Ovary (tissue), 7 donors: ENCODE measurements at regions not wholly inside any gene's neighbourhood (a gene's known extent, or its start where the extent isn't known, plus 50 kb on each side); places are given as distances from the start of the nearest gene placed in this dataset.

Experiments
- DNase-seq, 5 donors: peaks; one replicate each; pipeline ENCODE4 v3.0.0-alpha.2; 2019 to 2020
- H3K27ac ChIP-seq, 2 donors: fragments of 200-600 bp; one replicate each; pipeline versions ENCODE4 v1.5.1 to v1.8.0; 2019 to 2022
- H3K27me3 ChIP-seq: fragments of 200-600 bp; one replicate; pipeline ENCODE4 v1.8.0; 2022
- H3K36me3 ChIP-seq: fragments of 200-600 bp; sonication (generic); one replicate; pipeline ENCODE4 v1.5.1; 2019
- H3K4me1 ChIP-seq: one replicate; pipeline ENCODE4 v1.8.1; 2013; ENCODE audit warnings: mild to moderate bottlenecking, moderate library complexity; ENCODE audit not compliant: insufficient read depth
- H3K4me3 ChIP-seq: fragments of 200-600 bp; sonication (generic); one replicate; pipeline ENCODE4 v1.5.1; 2017
- H3K9me3 ChIP-seq, 2 donors: fragments of 200-600 bp in 1 of 2; sonication (generic) in 1 of 2; one replicate each; pipeline versions ENCODE4 v1.5.1 to v1.8.1; 2013 to 2019; ENCODE audit warnings: mild to moderate bottlenecking in 1 of 2, moderate library complexity in 1 of 2
- CTCF ChIP-seq, 3 donors: fragments of 450-650 bp in 2 of 3; fragments of 200-600 bp in 1 of 3; IDR thresholded peaks; one replicate each; pipeline versions ENCODE4 v1.5.1 to v1.8.0; 2016 to 2022; ENCODE audit warnings: antibody characterized with exemption in 3 of 3, mild to moderate bottlenecking in 1 of 3
- EP300 ChIP-seq: sonication (generic); formaldehyde crosslinking; IDR thresholded peaks from one replicate; pipeline ENCODE4 v1.6.1; 2017; ENCODE audit warnings: antibody characterized with exemption
- POLR2A ChIP-seq: fragments of 450-650 bp; IDR thresholded peaks from one replicate; pipeline ENCODE4 v1.6.1; 2017; ENCODE audit warnings: antibody characterized with exemption, mild to moderate bottlenecking, moderate library complexity
- WGBS, 3 donors: extraction: QIAGEN DNeasy Blood & Tissue Kit in 1 of 3; methylation state at CpG; one replicate each; pipeline versions ENCODE4 v1.1.5 to v1.1.7; 2013 to 2017; 5-methylcytosine and 5-hydroxymethylcytosine counted together
- intact Hi-C, 4 donors: fragments of 100-400 bp; cut with DNase I; formaldehyde crosslinking; loops; one replicate each; pipeline versions ENCODE4 v1.11.0 to v1.15.1; 2022 to 2023
- donor health status: DM: no; HTN: no; CAD: no; lungs with moderate emphysema.
- donor health status: DM: no; HTN: no; CAD: no.
- donor health status: Bipolar disorder and iron deficiency.
- donor health status: DM: no; HTN: no; CAD: no.
- donor health status: DM: yes; HTN: yes; CAD: no.

GRCh38 chr9:23220171-23220570 lies 605.9 kb downstream of the ELAVL2 start:
- H3K4me1 ChIP-seq: no peaks in the 10 kb centered on the region
- H3K4me3 ChIP-seq: no peak overlapping the region
- no peaks in the 10 kb centered on the region for H3K27me3 ChIP-seq
- no peak overlapping the region for H3K27ac ChIP-seq
- intact Hi-C loops: no loop called here
- TF ChIP-seq POLR2A: no peak
- TF ChIP-seq EP300: no peak
- no peak for TF ChIP-seq CTCF (IDR thresholded peaks at IDR 0.05)
- H3K36me3 ChIP-seq: no peaks in the 10 kb centered on the region
- no peaks in the 10 kb centered on the region for H3K9me3 ChIP-seq
- no peak for DNase-seq
- 81 to 89% (median 84%) methylated on average over 2 of the region's 2 CpGs for WGBS, 3 donors

- H3K36me3 ChIP-seq: no peaks in the 10 kb centered on the region
- intact Hi-C loops: no loop called here
- no peaks in the 10 kb centered on the region for H3K27me3 ChIP-seq
- no peaks in the 10 kb centered on the region for H3K4me1 ChIP-seq
- TF ChIP-seq CTCF (IDR thresholded peaks at IDR 0.05) (no peak), EP300 (no peak), POLR2A (no peak)
- no peak for DNase-seq
- H3K9me3 ChIP-seq: no peaks in the 10 kb centered on the region
- no peak overlapping the region for H3K4me3 ChIP-seq
- WGBS, 3 donors: 76 to 78% (median 78%) methylated on average over 3 of the region's 3 CpGs
- H3K27ac ChIP-seq: no peak overlapping the region
These were observed 605.1 kb downstream of the ELAVL2 start for GRCh38 chr9:23220957-23221356.

- Histone ChIP-seq H3K9me3 (no peaks in the 10 kb centered on the region), H3K27ac (no peak overlapping the region), H3K27me3 (no peaks in the 10 kb centered on the region), H3K36me3 (no peaks in the 10 kb centered on the region), H3K4me1 (no peaks in the 10 kb centered on the region), H3K4me3 (no peak overlapping the region)
- no peak for TF ChIP-seq CTCF (IDR thresholded peaks at IDR 0.05)
- intact Hi-C loops: no loop called here
- 50 to 66% (median 61%) methylated on average over 6 of the region's 6 CpGs for WGBS, 3 donors
- no peak for DNase-seq
These were observed 596.1 kb downstream of the ELAVL2 start for GRCh38 chr9:23229890-23230317.

- 65 to 74% (median 66%) methylated on average over 2 of the region's 2 CpGs for WGBS, 3 donors
- H3K27me3 ChIP-seq: no peaks in the 10 kb centered on the region
- no peaks in the 10 kb centered on the region for H3K36me3 ChIP-seq
- no peak for DNase-seq
- intact Hi-C loops: no loop called here
- H3K27ac ChIP-seq: no peak overlapping the region
- H3K9me3 ChIP-seq: no peaks in the 10 kb centered on the region
- H3K4me3 ChIP-seq: no peak overlapping the region
- H3K4me1 ChIP-seq: no peaks in the 10 kb centered on the region
- no peak for TF ChIP-seq CTCF (IDR thresholded peaks at IDR 0.05)
These were observed 593.2 kb downstream of the ELAVL2 start for GRCh38 chr9:23232831-23233230.

- TF ChIP-seq EP300 (no peak), POLR2A (no peak), CTCF (IDR thresholded peaks at IDR 0.05) (no peak)
- WGBS, 3 donors: 88 to 95% (median 90%) methylated on average over 1 of the region's 1 CpG
- DNase-seq: no peak
These were observed 582.5 kb downstream of the ELAVL2 start for GRCh38 chr9:23243523-23243922.

More at GRCh38 chr9:23243523-23243922, 582.5 kb downstream of the ELAVL2 start:
- H3K4me1 ChIP-seq: no peaks in the 10 kb centered on the region
- peaks cover 0 to 7% of the 10 kb centered on the region in 2 donors for H3K9me3 ChIP-seq
- no peaks in the 10 kb centered on the region for H3K27me3 ChIP-seq
- H3K27ac ChIP-seq: no peak overlapping the region
- H3K4me3 ChIP-seq: no peak overlapping the region
- H3K36me3 ChIP-seq: no peaks in the 10 kb centered on the region
- intact Hi-C loops: no loop called here
